Astrocyte of the spinal cord (primary cell): ENCODE measurements at regions not wholly inside any gene's neighbourhood (a gene's known extent, or its start where the extent isn't known, plus 50 kb on each side); places are given as distances from the start of the nearest gene placed in this dataset.

ENCODE experiments used
- DNase-seq: peaks from one replicate; pipeline ENCODE4 v3.0.0; 2011; ENCODE audit warnings: low read depth, low spot score
- H3K4me3 ChIP-seq: 2 replicates; pipeline ENCODE4 v1.5.1; 2011; ENCODE audit warnings: low read depth, mild to moderate bottlenecking, low read length, moderate library complexity
- in situ Hi-C: cut with HindIII; loops from 2 replicates; pipeline ENCODE4 v1.10.0; 2017; ENCODE audit warnings: low sequenced_read_pairs
- TF ChIP-seq, protein P1 (sequence below): IDR thresholded peaks from 2 replicates; pipeline ENCODE4 v1.5.1; 2012; ENCODE audit warnings: low read depth, mild to moderate bottlenecking, low read length, inconsistent platforms

GRCh38 chr21:26653430-26653829, 80.3 kb upstream of the CYYR1 start:
- in situ Hi-C loops = no loop called here
- TF ChIP-seq, protein P1, sequence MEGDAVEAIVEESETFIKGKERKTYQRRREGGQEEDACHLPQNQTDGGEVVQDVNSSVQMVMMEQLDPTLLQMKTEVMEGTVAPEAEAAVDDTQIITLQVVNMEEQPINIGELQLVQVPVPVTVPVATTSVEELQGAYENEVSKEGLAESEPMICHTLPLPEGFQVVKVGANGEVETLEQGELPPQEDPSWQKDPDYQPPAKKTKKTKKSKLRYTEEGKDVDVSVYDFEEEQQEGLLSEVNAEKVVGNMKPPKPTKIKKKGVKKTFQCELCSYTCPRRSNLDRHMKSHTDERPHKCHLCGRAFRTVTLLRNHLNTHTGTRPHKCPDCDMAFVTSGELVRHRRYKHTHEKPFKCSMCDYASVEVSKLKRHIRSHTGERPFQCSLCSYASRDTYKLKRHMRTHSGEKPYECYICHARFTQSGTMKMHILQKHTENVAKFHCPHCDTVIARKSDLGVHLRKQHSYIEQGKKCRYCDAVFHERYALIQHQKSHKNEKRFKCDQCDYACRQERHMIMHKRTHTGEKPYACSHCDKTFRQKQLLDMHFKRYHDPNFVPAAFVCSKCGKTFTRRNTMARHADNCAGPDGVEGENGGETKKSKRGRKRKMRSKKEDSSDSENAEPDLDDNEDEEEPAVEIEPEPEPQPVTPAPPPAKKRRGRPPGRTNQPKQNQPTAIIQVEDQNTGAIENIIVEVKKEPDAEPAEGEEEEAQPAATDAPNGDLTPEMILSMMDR = no peak
- no peak overlapping the region for H3K4me3 ChIP-seq
- no peak for DNase-seq

GRCh38 chr21:26652854-26653253, 79.8 kb upstream of the CYYR1 start:
- DNase-seq = no peak
- no peak overlapping the region for H3K4me3 ChIP-seq
- TF ChIP-seq, protein P1 = no peak
- in situ Hi-C loops = no loop called here

DNA sequence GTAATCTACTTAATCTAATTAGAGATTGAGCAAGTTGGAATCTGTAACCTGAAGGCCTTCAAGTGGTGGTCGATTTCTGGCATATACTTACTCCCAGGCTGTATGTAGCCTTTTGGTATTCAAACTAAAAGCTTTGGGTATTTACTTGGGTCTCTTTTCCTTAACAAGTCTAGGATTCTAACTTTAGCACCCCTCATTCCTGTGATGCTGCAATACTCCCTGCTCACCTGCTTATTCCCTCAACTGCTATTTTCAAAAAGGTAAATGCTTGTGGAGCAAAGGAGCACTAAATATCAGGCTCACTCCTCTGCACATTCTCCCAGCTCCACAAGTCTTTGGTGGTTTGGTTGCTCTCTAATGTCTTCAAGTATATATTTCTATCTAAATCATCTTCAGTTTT, 68.0 kb upstream of the CYYR1 start:
- H3K4me3 ChIP-seq = no peak overlapping the region
- in situ Hi-C loops = no loop called here
- TF ChIP-seq, protein P1 = no peak
- no peak for DNase-seq

GRCh38 chr21:26637201-26637745, 64.2 kb upstream of the CYYR1 start:
- DNase-seq = no peak
- TF ChIP-seq, protein P1 = no peak
- in situ Hi-C loops = no loop called here
- no peak overlapping the region for H3K4me3 ChIP-seq

GRCh38 chr21:26635681-26636080, 62.6 kb upstream of the CYYR1 start:
- DNase-seq = no peak
- H3K4me3 ChIP-seq = no peak overlapping the region
- in situ Hi-C loops = no loop called here
- TF ChIP-seq, protein P1 = no peak

DNA sequence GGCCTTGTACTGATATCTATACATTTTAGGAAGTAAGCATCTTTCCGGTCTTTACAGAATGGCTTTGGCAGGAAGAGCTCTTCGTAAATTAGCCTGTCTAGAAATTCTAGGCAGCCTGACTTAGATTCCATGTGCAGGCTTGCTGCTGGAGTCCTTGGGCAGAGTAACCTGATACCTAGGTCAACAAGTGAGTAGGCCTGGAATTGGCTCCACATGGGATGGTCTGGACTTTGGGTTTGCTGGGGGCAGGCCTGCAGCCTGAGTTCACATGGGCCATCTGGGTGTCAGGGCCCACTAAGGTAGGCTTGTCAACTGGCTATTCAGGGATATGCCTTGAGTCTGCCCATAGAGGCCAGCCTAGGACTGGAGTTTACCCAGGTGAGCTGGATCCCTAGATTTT, 59.6 kb upstream of the CYYR1 start:
- TF ChIP-seq, protein P1 = no peak
- in situ Hi-C loops = no loop called here
- DNase-seq = no peak
- no peak overlapping the region for H3K4me3 ChIP-seq

DNA sequence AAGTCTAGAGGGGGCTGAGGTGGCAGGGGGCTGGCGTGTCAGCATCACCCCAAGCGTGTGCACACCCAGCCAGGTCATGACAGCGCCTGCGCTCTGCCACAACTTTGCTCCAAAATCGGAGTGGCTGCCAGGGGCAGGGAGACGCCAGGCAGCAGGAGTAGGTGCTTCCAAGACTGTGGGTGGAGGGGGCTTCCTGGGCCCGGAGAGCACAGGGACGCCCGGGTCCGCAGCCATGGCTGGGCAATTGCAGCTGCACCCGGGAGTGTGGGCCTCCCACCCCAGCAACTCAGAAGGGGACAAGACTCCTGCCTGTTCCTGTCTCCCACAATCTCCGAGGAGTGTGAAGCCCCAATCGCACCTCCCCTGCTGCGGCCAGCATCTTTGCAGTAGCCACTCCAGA, 53.1 kb upstream of the CYYR1 start:
- in situ Hi-C loops = no loop called here
- TF ChIP-seq, protein P1 = no peak
- no peak for DNase-seq
- H3K4me3 ChIP-seq = no peak overlapping the region
